HEK293T (cell line): ENCODE measurements at regions not wholly inside any gene's neighbourhood (a gene's known extent, or its start where the extent isn't known, plus 50 kb on each side); places are given as distances from the start of the nearest gene placed in this dataset.

Experiments used
- ARNT ChIP-seq: fragments of 450-650 bp; IDR thresholded peaks from 2 replicates; pipeline ENCODE4 v1.6.1; 2017; ENCODE audit warnings: mild to moderate bottlenecking
- BHLHE40 ChIP-seq: fragments of 450-650 bp; IDR thresholded peaks from 2 replicates; pipeline ENCODE4 v1.6.1; 2016; ENCODE audit warnings: mild to moderate bottlenecking, moderate library complexity, borderline replicate concordance
- ELF4 ChIP-seq: fragments of 450-650 bp; IDR thresholded peaks from 2 replicates; pipeline ENCODE4 v1.6.1; 2017; ENCODE audit warnings: antibody characterized with exemption
- FOXA1 ChIP-seq: fragments of 450-650 bp; IDR thresholded peaks from 2 replicates; pipeline ENCODE4 v1.6.1; 2016; ENCODE audit warnings: mild to moderate bottlenecking
- SP1 ChIP-seq: fragments of 450-650 bp; IDR thresholded peaks from 2 replicates; pipeline ENCODE4 v1.6.1; 2017
- ZNF384 ChIP-seq: fragments of 450-650 bp; IDR thresholded peaks from 2 replicates; pipeline ENCODE4 v1.6.1; 2016

GRCh38 chr6:122869437-122870024 lies 80.5 kb downstream of the SMPDL3A start:
- TF ChIP-seq ELF4 (no peak), BHLHE40 (no peak), FOXA1 (no peak), ARNT (no peak), ZNF384 (no peak), SP1 (no peak)
